ENCODE measurements at regions not wholly inside any gene's neighbourhood (a gene's known extent, or its start where the extent isn't known, plus 50 kb on each side); places are given as distances from the start of the nearest gene placed in this dataset.
A peak's percentile ranks its signal among the peaks of the same experiment; 100 is the strongest.

GRCh38 chr21:15483138-15483780 is 246.5 kb upstream of the USP25 start:
- ChIA-PET POLR2A (no interaction called here), SMC1A (ENCODE audit: uncharacterized antibody, unreplicated experiment) (interaction anchor here (0.6 to 4.6 kb wide), 25 partner anchors 9 to 1082 kb away, joined by 3 to 36 read pairs (median 3); no protein-coding TSS in a partner anchor), RAD21 (ENCODE audit: unreplicated experiment) (interaction anchor here (0.7 to 1.5 kb wide), 17 partner anchors 9 to 1087 kb away, joined by 3 to 22 read pairs (median 3); partner anchors contain the start of gene NRIP1), CTCF (interaction anchor here (0.6 to 7.0 kb wide), 29 partner anchors 9 to 1981 kb away, joined by 3 to 66 read pairs (median 3); partner anchors contain the start of gene NRIP1)
- FAIRE-seq: peak; percentile 81
- H3K79me2 ChIP-seq (ENCODE audit: control insufficient read depth, insufficient read depth, low read length): no peaks in the 10 kb centered on the region
- H3K4me2 ChIP-seq (ENCODE audit: control insufficient read depth, insufficient read depth): no peak overlapping the region
- H3K9ac ChIP-seq (ENCODE audit: control insufficient read depth, insufficient read depth, low read length): no peak overlapping the region
- no peaks in the 10 kb centered on the region for H3K4me1 ChIP-seq (ENCODE audit: control insufficient read depth, insufficient read depth, low read length)
- intact Hi-C loops (cut with micrococcal nuclease; ENCODE audit: unreplicated experiment) (loop anchor here (1.0 to 10.0 kb wide), 5 partner anchors 342 to 1228 kb away; no protein-coding TSS in a partner anchor), in situ Hi-C loops (cut with MboI) (loop anchor here (10.0 to 25.0 kb wide), 2 partner anchors 418 to 621 kb away; partner anchors contain the start of gene NRIP1)
- H3K4me3 ChIP-seq: no peak overlapping the region
- ATAC-seq: peak; percentile 100
- H2AFZ ChIP-seq (ENCODE audit: control insufficient read depth, low read depth, low read length): no peak overlapping the region
- H3K36me3 ChIP-seq (ENCODE audit: control insufficient read depth in 2 of 2, insufficient read depth in 2 of 2, low read length in 1 of 2): no peaks in the 10 kb centered on the region
- no peak overlapping the region for H3K27ac ChIP-seq (ENCODE audit: control insufficient read depth, insufficient read depth)
- no peaks in the 10 kb centered on the region for H3K9me3 ChIP-seq (replicated peaks; ENCODE audit: control insufficient read depth, insufficient read depth, low read length)
- no TSS peak for BruUV-seq (replicated peaks)
- WGBS (ENCODE audit: insufficient coverage, insufficient replicate concordance, low lambda C conversion rate, missing lambda C conversion rate): 2% methylated on average over 8 of the region's 8 CpGs
- peak; percentile 45 for DNase-seq (ENCODE audit: low read depth, low spot score)
- H3K27me3 ChIP-seq (replicated peaks in 1 of 2; ENCODE audit: control insufficient read depth in 2 of 2, insufficient read depth in 2 of 2, low read length in 1 of 2): no peaks in the 10 kb centered on the region
- no peaks in the 10 kb centered on the region for H4K20me1 ChIP-seq (ENCODE audit: control insufficient read depth, insufficient read depth)
- TF ChIP-seq YY1 (IDR thresholded peaks at IDR 0.05; ENCODE audit: low read depth, low read length) (peak; percentile 72; the same call in 1 of the 2 replicates), MXI1 (IDR thresholded peaks at IDR 0.05; ENCODE audit: low read depth, low read length) (no peak), ZBTB40 (IDR thresholded peaks at IDR 0.05; ENCODE audit: borderline replicate concordance) (no peak), JUND (IDR thresholded peaks at IDR 0.05; ENCODE audit: low read depth, low read length) (no peak), MEF2B (IDR thresholded peaks at IDR 0.05; ENCODE audit: partially characterized antibody, poor library complexity, severe bottlenecking) (no peak), SMC3 (IDR thresholded peaks at IDR 0.05; ENCODE audit: borderline replicate concordance, low read length) (peak; percentile 97), ZBTB4 (CRISPR knock-in tag; IDR thresholded peaks at IDR 0.05) (no peak), RELA (IDR thresholded peaks at IDR 0.05; ENCODE audit: borderline replicate concordance, partially characterized antibody) (no peak), RUNX3 (IDR thresholded peaks at IDR 0.05; ENCODE audit: low read length) (peak; percentile 45; the same call in 1 of the 2 replicates), JUNB (IDR thresholded peaks at IDR 0.05) (no peak), SP1 (IDR thresholded peaks at IDR 0.05; ENCODE audit: low read depth, low read length) (no peak), SMARCA5 (IDR thresholded peaks at IDR 0.05) (0 out of 2 replicates have a peak, but pooled peaks have one; percentile 35), EP300 (IDR thresholded peaks at IDR 0.05; ENCODE audit: borderline replicate concordance in 1 of 2, control insufficient read depth in 1 of 2, low read depth in 2 of 2, low read length in 2 of 2) (no peak), IRF4 (IDR thresholded peaks at IDR 0.05; ENCODE audit: low read depth, low read length) (peak; percentile 50; the same call in 1 of the 2 replicates), EED (IDR thresholded peaks at IDR 0.05; ENCODE audit: low read depth) (no peak), NFYA (IDR thresholded peaks at IDR 0.05; ENCODE audit: borderline replicate concordance, low read depth, low read length) (no peak), BRCA1 (IDR thresholded peaks at IDR 0.05; ENCODE audit: low read depth, low read length) (no peak), POU2F2 (IDR thresholded peaks at IDR 0.05; ENCODE audit: borderline replicate concordance, low read depth, low read length) (peak; percentile 58; the same call in 1 of the 3 replicates)
